GM23248 (cell line): ENCODE measurements at regions not wholly inside any gene's neighbourhood (a gene's known extent, or its start where the extent isn't known, plus 50 kb on each side); places are given as distances from the start of the nearest gene placed in this dataset.

Source experiments
- EZH2 ChIP-seq: fragments of 200-600 bp; sonication (generic); IDR thresholded peaks from 2 replicates; pipeline ENCODE4 v1.6.1; 2018; ENCODE audit warnings: antibody characterized with exemption, mild to moderate bottlenecking; ENCODE audit not compliant: insufficient read depth, poor library complexity, severe bottlenecking
- EZH2phosphoT487 ChIP-seq: fragments of 200-600 bp; sonication (generic); IDR thresholded peaks from 2 replicates; pipeline ENCODE4 v1.6.1; 2018; ENCODE audit warnings: antibody characterized with exemption, moderate library complexity, mild to moderate bottlenecking, low read depth; ENCODE audit not compliant: insufficient read depth

- TF ChIP-seq EZH2phosphoT487 (no peak), EZH2 (no peak)
Observed at GRCh38 chr6:122903266-122903915, 92.6 kb upstream of the CLVS2 start.
